ENCODE measurements at regions not wholly inside any gene's neighbourhood (a gene's known extent, or its start where the extent isn't known, plus 50 kb on each side); places are given as distances from the start of the nearest gene placed in this dataset.

DNA sequence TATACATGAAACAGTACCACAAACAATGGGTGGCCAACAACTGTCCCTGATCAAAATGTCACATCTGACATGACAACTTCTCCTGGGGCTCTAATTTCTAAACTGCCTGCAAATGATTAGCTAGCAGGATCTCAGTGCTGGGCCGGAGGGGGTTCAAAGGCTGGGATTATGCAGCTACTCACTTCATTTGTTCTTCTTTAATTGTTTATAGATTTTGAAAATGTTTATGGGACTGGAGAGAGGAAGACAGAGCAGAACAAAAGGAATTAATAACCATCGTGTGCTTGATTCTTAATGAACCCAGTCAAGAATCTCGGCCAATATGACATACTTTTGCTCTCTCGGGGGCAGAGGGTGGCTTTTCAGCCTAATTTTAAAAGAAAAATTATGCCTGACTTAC lies 313.6 kb downstream of the NSG2 start:
- Histone ChIP-seq H3K27me3 (ENCODE audit: low read depth) (no peaks in the 10 kb centered on the region), H3K9me3 (0 out of 2 replicates have a peak, but pooled peaks cover 3% of the 10 kb centered on the region), H3K4me3 (no peak overlapping the region), H3K4me1 (no peaks in the 10 kb centered on the region), H3K36me3 (replicated peaks) (no peaks in the 10 kb centered on the region)
- in situ Hi-C loops (cut with MboI; ENCODE audit: low sequenced_read_pairs): no loop called here
- DNase-seq (ENCODE audit: low spot score in 2 of 2): no peak

DNA sequence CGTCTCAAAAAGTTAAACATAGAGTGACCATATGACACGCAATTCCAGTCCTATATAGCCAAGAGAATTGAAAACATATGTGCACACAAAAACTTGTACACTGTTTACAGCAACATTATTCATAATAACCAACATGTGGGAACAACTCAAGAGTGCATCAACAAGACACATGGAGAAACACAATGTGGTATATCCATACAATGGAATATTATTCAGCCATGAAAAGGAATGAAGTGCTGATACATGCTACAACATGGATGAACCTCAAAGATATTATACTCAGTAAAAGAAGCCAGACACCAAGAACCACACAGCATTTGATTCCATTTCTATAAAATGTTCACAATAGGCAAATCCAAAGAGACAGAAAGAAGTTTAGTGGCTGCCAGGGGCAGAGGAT lies 317.0 kb downstream of the NSG2 start:
- no peaks in the 10 kb centered on the region for H3K36me3 ChIP-seq (replicated peaks)
- DNase-seq (ENCODE audit: low spot score in 2 of 2): no peak
- H3K4me1 ChIP-seq: no peaks in the 10 kb centered on the region
- no peak overlapping the region for H3K4me3 ChIP-seq
- in situ Hi-C loops (cut with MboI; ENCODE audit: low sequenced_read_pairs): no loop called here
- H3K9me3 ChIP-seq: 0 out of 2 replicates have a peak, but pooled peaks cover 3% of the 10 kb centered on the region
- H3K27me3 ChIP-seq (ENCODE audit: low read depth): no peaks in the 10 kb centered on the region

DNA sequence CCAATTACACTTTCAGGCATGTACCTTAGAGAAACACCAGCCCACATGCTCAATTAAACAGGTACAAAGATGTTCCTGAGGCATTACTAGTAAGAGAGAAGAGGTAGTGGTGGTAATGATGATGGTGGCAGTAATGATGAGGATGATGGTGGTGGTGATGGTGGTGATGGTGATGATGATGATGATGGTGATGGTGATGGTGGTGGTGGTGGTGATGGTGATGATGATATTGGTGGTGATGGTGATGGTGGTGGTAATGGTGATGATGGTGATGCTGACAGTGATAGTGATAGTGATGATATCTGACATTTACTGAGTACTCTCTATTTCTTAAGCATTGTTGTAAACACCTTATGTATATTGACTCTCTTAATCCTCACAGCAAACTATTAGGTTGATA lies 318.4 kb downstream of the NSG2 start:
- in situ Hi-C loops (cut with MboI; ENCODE audit: low sequenced_read_pairs): no loop called here

DNA sequence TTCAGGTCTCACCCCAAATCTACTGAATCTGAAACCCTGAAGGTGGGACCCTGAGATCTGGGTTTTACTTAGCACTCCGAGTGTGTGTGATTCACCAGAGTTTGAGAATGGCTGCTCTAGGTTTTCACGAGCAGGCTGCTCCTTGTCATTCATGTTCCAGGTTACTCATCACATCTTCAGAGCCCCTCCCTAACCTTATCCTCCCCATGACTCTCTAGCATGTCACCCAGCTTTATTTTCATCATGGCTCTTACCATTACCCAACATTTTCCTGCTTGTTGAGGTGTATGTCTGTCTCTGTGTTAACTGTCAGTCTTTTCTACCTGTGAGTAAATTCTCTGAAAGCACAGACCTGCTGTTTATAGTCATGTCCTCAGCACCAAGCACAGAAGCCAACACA lies 319.2 kb downstream of the NSG2 start:
- H3K4me3 ChIP-seq: no peak overlapping the region
- no peaks in the 10 kb centered on the region for H3K27me3 ChIP-seq (ENCODE audit: low read depth)
- no peaks in the 10 kb centered on the region for H3K4me1 ChIP-seq
- 0 out of 2 replicates have a peak, but pooled peaks cover 3% of the 10 kb centered on the region for H3K9me3 ChIP-seq
- in situ Hi-C loops (cut with MboI; ENCODE audit: low sequenced_read_pairs): no loop called here
- H3K36me3 ChIP-seq (replicated peaks): no peaks in the 10 kb centered on the region
- DNase-seq (ENCODE audit: low spot score in 2 of 2): no peak

More for the DNA sequence above, 318.4 kb downstream of the NSG2 start:
- no peaks in the 10 kb centered on the region for H3K27me3 ChIP-seq (ENCODE audit: low read depth)
- 0 out of 2 replicates have a peak, but pooled peaks cover 3% of the 10 kb centered on the region for H3K9me3 ChIP-seq
- no peak for DNase-seq (ENCODE audit: low spot score in 2 of 2)
- no peak overlapping the region for H3K4me3 ChIP-seq
- H3K4me1 ChIP-seq: no peaks in the 10 kb centered on the region
- H3K36me3 ChIP-seq (replicated peaks): no peaks in the 10 kb centered on the region

DNA sequence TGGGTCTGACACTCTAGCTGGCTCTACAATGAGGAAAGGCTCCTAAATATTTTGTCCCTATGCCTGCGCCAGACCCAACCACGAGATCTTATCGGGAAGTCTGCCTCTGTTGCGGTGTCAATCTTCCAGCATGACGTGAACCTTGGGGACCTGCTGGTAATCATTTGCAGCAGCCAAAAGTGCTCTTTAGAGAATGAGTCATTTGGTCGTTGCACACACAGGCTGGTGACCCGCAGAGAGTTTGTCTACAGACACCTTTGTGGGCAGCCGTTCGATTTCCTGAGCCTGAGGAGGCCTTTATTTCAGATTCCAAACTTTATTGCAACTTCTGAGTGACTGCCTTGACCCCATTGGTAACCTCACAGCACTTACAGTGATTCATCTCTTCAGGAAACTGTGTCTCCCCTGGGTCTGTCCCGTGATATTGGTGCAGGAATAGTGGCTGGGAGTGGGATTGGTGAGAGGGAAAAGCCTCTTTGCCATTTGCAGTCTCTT lies 326.1 kb downstream of the NSG2 start:
- no peaks in the 10 kb centered on the region for H3K9me3 ChIP-seq
- in situ Hi-C loops (cut with MboI; ENCODE audit: low sequenced_read_pairs): no loop called here
- no peak overlapping the region for H3K4me3 ChIP-seq
- H3K36me3 ChIP-seq (replicated peaks): no peaks in the 10 kb centered on the region
- no peaks in the 10 kb centered on the region for H3K27me3 ChIP-seq (ENCODE audit: low read depth)
- no peak for DNase-seq (ENCODE audit: low spot score in 2 of 2)
- H3K4me1 ChIP-seq: no peaks in the 10 kb centered on the region

DNA sequence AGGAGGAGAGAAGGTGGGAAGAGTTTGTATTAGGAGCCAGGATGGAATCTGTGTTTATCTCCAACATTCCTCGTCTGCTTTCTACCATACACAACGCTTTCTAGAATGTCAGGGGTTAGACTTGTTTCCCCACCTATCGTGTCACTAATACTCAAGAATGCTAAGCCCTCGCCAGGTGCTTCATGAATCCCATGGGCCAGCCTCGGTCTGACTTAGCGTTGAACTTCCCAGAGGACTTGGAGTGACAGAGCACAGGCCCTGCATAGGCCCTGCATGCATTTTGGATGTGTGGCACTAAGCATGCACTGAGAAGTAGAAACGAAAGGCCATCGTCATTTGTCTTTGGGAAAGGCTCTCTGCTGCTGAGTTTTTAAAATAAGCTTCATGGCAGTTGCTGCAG lies 328.7 kb downstream of the NSG2 start:
- no peak overlapping the region for H3K4me3 ChIP-seq
- no peaks in the 10 kb centered on the region for H3K4me1 ChIP-seq
- H3K27me3 ChIP-seq (ENCODE audit: low read depth): no peaks in the 10 kb centered on the region
- H3K9me3 ChIP-seq: no peaks in the 10 kb centered on the region
- in situ Hi-C loops (cut with MboI; ENCODE audit: low sequenced_read_pairs): no loop called here
- H3K36me3 ChIP-seq (replicated peaks): no peaks in the 10 kb centered on the region
- no peak for DNase-seq (ENCODE audit: low spot score in 2 of 2)

DNA sequence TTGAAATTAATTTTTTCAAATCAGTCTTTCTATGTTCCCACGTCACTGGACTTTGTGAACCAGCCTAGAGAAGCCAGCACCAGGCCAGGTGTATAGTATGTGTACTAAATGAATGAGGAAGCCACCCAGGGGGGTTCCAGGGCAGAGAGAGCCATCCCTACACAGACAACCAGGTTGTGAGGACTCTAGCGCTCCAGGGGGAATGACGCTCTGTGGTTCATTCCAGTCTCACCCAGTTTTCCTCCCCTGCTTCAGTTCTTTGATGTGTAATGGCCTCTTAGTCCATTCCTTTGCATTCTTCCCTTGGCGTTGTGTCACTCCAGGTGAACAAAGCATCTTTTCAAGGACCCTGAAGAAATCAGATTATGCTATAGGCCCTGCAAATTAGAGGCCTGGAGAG lies 330.6 kb downstream of the NSG2 start:
- DNase-seq (ENCODE audit: low spot score in 2 of 2): no peak
- no peak overlapping the region for H3K4me3 ChIP-seq
- no peaks in the 10 kb centered on the region for H3K27me3 ChIP-seq (ENCODE audit: low read depth)
- H3K9me3 ChIP-seq: no peaks in the 10 kb centered on the region
- no peaks in the 10 kb centered on the region for H3K36me3 ChIP-seq (replicated peaks)
- H3K4me1 ChIP-seq: no peaks in the 10 kb centered on the region
- in situ Hi-C loops (cut with MboI; ENCODE audit: low sequenced_read_pairs): no loop called here

DNA sequence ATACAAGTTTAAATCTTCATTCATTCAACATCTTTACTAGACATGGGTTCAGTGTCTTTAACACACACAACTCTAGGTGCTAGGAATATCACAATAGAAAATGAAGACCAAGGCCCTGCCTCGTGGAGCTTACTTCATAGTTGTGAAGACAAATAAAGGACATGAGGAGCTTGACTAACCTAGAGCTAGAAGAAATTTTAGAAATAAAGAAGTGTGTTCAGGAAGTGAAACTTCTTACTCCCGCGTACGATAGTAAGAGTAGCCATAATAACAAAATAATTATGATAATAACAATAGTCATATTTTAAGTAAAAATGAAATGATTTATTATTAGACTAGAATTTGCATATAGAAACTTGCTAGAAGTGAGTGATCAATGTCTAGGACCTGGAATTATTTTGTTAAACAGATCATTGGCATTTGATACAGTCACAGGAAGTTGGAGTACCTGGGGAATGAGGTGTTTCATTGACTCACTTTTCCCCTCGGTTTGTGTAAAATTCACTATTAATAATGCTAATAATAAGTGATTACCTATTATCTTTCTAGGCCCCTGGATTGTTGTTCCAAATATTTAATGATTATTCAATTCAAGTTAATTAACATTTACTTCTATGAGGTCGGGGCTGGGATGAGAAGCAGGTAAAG lies 331.3 kb downstream of the NSG2 start:
- H3K27me3 ChIP-seq (ENCODE audit: low read depth): no peaks in the 10 kb centered on the region
- in situ Hi-C loops (cut with MboI; ENCODE audit: low sequenced_read_pairs): no loop called here
- no peak for DNase-seq (ENCODE audit: low spot score in 2 of 2)

DNA sequence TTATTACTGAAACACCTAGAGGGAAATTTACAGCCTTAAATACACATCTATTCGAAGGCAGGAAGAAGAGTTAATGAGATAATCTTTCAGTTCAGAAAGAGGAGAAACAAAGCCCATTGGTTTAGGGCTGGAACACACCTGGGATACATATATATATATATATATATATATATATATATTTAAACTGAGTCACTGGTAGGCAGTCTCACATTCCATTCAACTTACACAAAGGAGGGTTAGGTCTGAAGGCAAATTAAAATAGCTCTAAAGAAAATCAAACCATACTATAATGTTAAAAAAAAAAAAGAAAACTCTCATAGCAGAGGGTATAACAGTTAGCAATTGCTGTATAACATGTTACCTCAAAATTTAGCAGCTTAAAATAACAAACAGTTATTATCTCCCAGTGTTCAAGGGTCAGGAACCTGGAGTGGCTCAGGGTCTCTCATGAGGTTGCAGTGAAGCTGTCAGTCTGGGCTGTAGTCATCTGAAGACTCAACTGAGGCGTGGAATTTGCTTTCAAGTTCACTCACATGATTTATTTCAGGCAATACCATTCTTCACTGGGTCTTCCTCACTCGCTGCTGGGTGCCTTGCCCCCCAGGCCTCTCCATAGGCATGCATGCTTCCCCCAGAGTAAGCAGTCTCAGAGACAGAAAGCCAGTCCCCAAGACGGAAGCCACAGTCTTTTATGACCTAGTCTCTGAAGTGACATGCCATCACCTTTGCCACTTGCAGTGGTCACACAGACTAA lies 332.8 kb downstream of the NSG2 start:
- Histone ChIP-seq H3K27me3 (ENCODE audit: low read depth) (no peaks in the 10 kb centered on the region), H3K9me3 (no peaks in the 10 kb centered on the region), H3K4me3 (no peak overlapping the region), H3K36me3 (replicated peaks) (no peaks in the 10 kb centered on the region), H3K4me1 (no peaks in the 10 kb centered on the region)
- DNase-seq (ENCODE audit: low spot score in 2 of 2): no peak
- in situ Hi-C loops (cut with MboI; ENCODE audit: low sequenced_read_pairs): no loop called here

More for the DNA sequence above, 331.3 kb downstream of the NSG2 start:
- Histone ChIP-seq H3K36me3 (replicated peaks) (no peaks in the 10 kb centered on the region), H3K4me1 (no peaks in the 10 kb centered on the region), H3K9me3 (no peaks in the 10 kb centered on the region), H3K4me3 (no peak overlapping the region)

DNA sequence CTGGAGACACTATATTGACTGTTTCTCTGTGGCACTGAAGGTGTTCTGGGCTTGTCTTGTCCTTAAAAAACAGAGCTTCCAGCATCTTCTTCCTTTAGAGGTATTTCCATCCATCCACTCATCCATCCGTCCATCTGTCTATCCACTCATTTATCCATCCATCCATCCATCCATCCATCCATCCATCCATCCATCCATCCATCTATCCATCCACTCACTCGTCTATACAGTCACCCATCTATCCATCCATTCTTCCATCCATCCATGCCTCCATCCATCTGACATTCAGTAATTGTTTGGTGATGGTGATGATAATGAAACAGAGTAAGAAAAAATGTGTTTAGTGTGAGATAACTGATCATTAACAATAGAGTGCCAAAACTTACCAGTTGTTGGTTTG lies 334.8 kb downstream of the NSG2 start:
- Histone ChIP-seq H3K4me1 (no peaks in the 10 kb centered on the region), H3K9me3 (no peaks in the 10 kb centered on the region), H3K4me3 (no peak overlapping the region), H3K27me3 (ENCODE audit: low read depth) (no peaks in the 10 kb centered on the region), H3K36me3 (replicated peaks) (no peaks in the 10 kb centered on the region)
- in situ Hi-C loops (cut with MboI; ENCODE audit: low sequenced_read_pairs): no loop called here
- DNase-seq (ENCODE audit: low spot score in 2 of 2): no peak

DNA sequence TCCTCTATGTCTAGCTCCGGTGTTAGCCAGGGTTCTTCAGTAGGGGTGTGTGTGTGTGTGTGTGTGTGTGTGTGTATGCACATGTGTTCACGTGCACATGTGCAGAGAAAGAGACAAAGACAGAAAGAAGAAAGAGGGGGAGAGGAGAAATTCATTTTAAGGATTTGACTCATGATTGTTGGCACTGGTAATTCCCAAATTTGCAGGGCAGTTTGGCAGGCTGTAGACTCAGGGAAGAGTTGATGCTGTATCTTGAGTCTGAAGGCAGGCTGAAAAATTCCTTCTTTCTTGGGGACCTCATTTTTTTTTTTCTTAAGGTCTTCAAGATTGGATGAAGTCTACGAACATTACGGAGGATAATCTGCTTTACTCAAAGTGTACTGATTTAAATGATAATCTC lies 335.7 kb downstream of the NSG2 start:
- Histone ChIP-seq H3K4me1 (no peaks in the 10 kb centered on the region), H3K27me3 (ENCODE audit: low read depth) (no peaks in the 10 kb centered on the region), H3K4me3 (no peak overlapping the region), H3K9me3 (no peaks in the 10 kb centered on the region), H3K36me3 (replicated peaks) (no peaks in the 10 kb centered on the region)
- in situ Hi-C loops (cut with MboI; ENCODE audit: low sequenced_read_pairs): no loop called here
- no peak for DNase-seq (ENCODE audit: low spot score in 2 of 2)

DNA sequence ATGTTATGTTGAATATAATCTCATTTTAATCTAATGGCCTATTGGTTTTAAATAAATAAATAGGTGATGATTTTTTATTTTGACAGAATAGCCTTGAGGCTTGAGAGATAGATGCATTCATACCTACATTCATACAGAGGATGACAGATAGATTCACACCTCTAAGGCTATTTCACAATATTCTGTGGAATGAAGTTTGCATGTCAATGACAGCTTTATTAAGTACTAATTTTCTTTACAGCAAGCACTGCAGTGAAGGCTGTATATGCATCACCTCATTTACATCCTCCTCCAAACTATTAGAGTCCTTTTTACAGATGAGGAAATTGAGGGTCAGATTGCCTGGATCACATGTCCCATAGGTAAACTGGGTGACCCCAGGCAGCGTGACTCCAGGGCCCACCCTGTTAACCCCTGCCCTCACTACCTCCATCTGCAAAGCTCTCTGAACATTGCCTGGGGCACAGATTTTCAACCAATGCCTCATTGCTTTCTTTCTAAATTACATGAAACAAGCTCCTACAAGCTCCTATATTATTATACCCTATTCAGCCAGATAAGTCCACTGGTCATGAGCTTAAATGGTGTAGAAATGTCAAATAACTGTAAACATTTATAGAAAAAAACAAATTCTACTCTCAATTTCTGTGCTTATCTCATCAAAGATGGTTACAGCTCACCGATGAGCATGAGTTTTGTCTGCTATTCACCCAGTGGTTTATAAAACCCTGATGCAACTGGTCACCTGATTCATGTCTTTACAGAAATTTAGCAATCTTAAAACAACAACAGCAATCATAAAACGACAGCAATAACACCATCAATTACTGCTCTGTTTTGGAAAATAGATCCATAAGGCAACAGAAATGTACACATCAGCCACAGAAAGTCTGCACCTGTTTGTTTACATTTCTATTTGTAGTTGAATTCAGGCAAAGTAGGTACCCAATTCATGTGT lies 338.0 kb downstream of the NSG2 start:
- Histone ChIP-seq H3K9me3 (no peaks in the 10 kb centered on the region), H3K27me3 (ENCODE audit: low read depth) (no peaks in the 10 kb centered on the region), H3K36me3 (replicated peaks) (no peaks in the 10 kb centered on the region), H3K4me3 (no peak overlapping the region), H3K4me1 (no peaks in the 10 kb centered on the region)
- in situ Hi-C loops (cut with MboI; ENCODE audit: low sequenced_read_pairs): no loop called here
- no peak for DNase-seq (ENCODE audit: low spot score in 2 of 2)

DNA sequence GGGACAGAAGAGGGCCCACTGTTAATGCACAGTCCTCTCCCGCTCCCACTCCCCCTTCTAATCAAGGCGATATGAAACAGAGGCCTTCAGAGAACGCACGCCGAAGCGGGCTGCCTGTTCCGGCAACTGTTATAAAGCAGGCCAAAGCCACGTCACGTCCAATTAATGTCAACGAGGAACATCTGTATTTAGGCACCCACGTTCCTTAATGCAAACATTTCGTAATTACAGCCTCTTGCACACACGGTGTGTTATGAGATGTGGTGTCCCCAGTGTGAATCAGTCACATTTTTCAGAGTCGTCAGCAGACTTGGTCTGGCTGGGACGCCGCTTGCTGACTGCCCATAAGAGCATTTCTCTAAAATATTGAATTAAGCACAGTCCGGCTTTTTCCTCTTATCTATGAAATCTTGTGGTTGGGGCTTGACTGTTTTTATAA lies 339.0 kb downstream of the NSG2 start:
- Histone ChIP-seq H3K4me3 (no peak overlapping the region), H3K36me3 (replicated peaks) (no peaks in the 10 kb centered on the region), H3K27me3 (ENCODE audit: low read depth) (no peaks in the 10 kb centered on the region), H3K4me1 (no peaks in the 10 kb centered on the region), H3K9me3 (no peaks in the 10 kb centered on the region)
- DNase-seq (ENCODE audit: low spot score in 2 of 2): no peak
- in situ Hi-C loops (cut with MboI; ENCODE audit: low sequenced_read_pairs): no loop called here

All from HAP-1 (cell line).